HG03442 (cell line): ENCODE measurements at regions not wholly inside any gene's neighbourhood (a gene's known extent, or its start where the extent isn't known, plus 50 kb on each side); places are given as distances from the start of the nearest gene placed in this dataset.
"Not testable (repeated sequence)": the region's sequence is repeated elsewhere in the genome, so short reads cannot be mapped to it uniquely, and the experiment has no call there.

Experiments used
- ATAC-seq: cut with Tn5 transposase; IDR thresholded peaks from one replicate; pipeline ENCODE4 v1.9.1; 2021; ENCODE audit warnings: mild to moderate bottlenecking, moderate library complexity; ENCODE audit not compliant: unreplicated experiment

DNA sequence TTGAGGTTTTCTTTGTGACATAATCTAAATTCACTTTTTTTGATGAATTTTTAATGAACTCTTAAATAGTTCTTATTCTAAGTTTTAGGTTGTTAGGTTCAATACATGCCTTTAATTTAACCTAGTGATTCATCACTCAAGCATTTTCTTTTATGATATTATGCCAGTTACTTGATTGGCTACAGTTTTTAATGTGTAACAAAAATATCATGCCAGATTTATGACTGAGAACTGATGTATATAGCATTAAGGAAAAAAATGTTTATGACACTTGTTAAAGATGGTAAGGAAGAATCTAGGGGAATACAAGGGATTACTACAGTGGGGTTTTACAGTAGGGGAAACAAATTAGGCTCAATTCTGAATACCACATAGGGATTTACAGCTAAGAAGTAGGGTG, 103.1 kb downstream of the VGLL3 start:
- no peak for ATAC-seq

DNA sequence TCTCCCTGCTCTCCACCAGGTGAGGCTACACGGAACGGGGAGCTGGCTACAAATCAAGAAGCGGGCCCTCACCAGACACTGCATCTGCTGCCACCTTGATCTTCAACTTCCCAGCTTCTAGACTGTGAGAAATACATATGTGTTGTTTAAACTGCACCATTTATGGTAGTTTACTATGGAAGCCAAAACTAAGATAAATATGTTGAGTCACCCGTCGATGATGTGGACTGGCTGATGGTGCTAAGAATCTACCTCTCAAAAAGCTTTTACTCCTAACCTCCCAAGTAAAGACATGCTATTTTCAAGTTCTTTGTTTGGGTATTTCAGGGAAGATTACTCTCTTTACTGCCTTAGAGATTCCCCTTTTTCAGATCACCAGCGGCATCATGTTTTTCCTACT, 110.9 kb downstream of the VGLL3 start:
- ATAC-seq = no peak

GRCh38 chr3:86876504-86877181, 114.3 kb downstream of the VGLL3 start:
- ATAC-seq = not testable (repeated sequence)

GRCh38 chr3:86874790-86875189, 116.2 kb downstream of the VGLL3 start:
- not testable (repeated sequence) for ATAC-seq

GRCh38 chr3:86869566-86869965, 121.4 kb downstream of the VGLL3 start:
- no peak for ATAC-seq

- no peak for ATAC-seq
These were observed 123.0 kb downstream of the VGLL3 start for GRCh38 chr3:86867982-86868381.

DNA sequence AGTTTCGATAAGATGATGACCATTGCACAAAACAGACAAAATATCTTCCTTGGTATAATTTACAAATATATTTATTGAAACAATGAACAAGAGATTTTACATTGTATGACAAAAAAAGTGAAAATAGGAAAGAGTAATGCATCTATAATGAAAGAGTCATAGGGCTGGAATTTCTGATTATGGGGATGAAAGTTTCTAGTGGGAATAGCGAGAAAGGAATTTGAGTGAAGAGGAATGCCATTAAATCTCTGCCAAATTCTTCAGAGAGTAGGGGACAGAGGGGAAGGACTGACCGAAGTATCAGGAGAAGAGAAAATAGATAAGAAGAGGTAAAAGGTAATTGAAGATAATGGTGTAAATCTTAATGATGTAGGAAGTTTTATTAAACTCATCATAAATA, 125.4 kb downstream of the VGLL3 start:
- ATAC-seq = no peak

DNA sequence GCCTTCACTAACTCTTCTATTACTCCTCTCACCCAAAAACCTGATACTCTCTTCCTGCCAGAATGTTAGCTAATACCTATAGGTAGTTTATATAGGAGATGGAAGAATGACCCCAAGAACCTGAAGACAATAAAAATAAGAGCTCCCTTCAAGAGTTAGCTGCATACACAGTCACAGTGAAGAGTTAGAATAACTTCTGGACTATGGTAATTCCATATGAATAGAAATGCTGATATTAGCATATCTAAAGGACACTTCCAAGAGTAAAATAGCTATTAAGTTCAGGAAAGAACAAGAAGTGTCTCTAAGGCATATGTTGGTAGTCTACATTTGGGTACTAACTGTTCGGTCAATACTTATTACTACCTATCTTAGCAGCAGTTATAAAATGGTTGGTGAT, 134.2 kb downstream of the VGLL3 start:
- ATAC-seq = no peak

DNA sequence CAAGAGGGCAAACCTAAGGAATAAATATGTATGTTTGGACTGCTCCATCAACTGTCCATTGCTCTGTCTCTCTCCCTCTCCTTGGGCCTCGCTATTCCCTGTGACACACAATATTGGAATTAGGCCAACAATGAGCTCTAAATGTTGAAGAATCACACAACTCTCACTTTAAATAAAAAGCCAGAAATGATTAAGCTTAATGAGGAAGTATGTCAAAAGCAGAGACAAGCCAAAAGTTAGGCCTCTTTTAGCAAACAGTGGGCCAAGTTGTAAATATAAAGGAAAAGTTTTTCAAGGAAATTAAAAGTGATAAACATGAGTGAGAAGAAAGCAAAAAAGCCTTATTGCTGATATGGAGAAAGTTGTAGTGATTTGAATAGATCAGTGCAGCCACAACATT, 141.0 kb downstream of the VGLL3 start:
- no peak for ATAC-seq

- ATAC-seq = no peak
These were observed 145.2 kb downstream of the VGLL3 start for GRCh38 chr3:86845726-86846125.

DNA sequence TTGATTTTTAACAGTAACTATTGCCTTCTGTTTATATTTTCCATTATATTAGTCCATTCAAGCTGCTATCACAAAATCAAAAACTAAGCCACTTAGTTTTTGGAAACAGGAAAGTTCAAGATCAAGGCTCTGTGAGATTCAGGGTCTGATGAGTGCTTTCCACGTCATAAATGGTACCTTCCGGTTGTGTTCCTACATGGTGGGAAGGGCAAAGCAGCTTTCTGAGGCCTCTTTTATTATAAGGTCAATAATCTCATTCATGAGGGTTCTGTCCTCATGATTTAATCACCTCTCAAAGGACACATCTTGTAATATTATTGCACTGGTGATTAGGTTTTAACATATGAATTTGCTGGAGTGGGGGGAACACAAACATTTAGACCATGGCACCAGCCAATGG, 152.0 kb downstream of the VGLL3 start:
- no peak for ATAC-seq

GRCh38 chr3:86837871-86838270, 153.1 kb downstream of the VGLL3 start:
- ATAC-seq = no peak

DNA sequence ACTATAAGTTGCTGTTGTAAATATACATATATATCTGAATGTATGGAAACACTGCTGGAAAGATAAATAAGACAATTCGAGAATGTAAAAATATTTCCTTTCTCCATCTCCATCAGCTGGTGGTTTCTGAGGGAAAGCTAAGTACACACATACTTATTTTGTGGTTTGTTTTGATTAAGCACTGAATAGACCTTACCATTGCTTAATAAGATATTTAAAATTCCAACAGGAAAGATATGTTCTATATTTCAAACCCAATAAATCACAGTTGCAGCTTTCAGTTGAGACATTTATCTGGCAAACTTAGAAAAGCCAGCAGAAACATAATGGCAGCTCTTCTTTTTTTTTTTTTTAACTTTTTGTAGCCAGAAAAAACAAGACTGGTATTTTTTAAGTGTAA, 160.4 kb downstream of the VGLL3 start:
- no peak for ATAC-seq

DNA sequence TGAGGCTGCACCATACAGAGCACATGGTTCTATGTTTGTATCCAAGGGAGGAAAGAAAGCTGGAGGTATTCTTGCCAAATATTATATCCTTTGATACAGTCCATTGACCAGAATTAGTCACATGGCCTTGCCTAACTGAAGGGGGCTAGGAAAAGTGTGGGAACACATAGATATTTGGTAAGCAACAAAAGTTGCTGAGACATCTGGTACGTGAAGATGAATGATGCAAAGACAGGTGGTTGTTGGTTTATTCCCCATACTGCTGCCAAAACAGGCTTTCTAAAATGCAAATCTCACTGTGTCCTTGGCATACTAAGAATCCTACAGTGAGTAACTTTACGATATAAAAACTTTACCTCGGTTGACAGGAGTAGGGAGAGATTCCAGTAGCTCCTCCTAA, 162.2 kb downstream of the VGLL3 start:
- no peak for ATAC-seq

DNA sequence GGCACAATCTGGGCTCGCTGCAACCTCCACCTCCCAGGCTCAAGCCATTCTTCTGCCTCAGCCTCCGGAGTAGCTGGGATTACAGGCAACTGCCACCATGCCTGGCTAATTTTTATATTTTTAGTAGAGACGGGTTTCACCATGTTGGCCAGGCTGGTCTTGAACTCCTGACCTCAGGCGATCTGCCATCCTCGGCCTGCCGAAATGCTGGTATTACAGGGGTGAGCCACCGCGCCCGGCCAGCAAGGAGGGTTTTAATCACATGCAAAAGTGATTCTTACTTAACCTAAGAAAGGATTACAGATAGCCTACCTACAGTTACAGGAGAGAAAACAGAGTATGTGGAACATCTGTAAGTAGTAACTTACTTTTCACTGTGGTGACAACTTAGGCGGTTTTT, 163.4 kb downstream of the VGLL3 start:
- ATAC-seq = not testable (repeated sequence)

- no peak for ATAC-seq
These were observed 164.7 kb downstream of the VGLL3 start for GRCh38 chr3:86826292-86826691.

DNA sequence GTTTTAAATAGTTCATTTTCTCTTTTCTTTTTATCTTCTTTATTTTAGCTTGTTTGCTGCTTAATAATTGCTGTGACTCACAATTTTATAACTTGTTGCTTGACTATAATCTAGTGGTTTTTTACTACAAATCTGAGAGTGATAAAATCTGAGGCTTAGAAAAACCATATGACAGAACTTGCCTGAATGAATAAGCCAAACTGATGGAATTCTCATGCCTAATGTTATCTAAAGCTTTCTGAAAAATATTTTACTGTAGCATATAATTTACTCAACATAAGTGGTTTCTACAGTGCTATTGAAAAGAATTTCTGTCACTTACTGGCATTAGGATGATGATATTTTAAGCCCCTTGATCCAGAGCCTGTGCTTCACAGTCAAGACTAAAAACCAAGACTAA, 175.1 kb downstream of the VGLL3 start:
- ATAC-seq = no peak

DNA sequence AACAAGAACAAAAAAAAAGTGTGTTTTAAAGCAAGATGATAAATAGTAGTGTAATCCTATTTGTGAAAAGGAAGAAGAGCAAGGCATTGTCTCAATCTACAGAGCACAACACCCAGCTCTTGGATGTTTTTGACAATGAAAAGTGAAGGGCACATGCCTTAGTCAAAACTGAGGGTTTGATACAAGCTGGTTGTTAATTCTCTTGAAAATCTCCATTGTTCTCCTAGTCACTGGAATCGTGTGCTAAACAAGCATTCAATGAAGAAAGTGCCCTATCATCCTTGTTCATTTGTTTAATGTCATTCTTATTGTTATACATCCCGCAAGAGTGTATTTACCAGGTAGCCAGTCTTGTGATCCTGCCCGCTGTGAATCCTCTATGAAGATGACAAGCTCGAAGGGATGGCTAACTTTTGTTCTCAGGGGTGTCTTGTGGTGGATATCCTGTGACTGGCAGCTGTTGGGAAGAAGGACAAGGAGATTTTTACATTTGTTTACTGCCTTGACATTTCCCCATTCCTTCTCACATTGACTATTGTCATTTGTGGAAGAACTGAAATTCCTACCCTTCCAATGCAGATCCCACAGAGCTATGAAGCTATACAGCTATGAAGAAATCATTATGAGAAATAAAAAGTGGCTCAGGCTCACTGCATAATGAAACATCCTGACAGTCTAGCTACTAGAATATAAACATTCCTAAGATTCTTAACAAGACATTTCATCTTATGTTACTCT, 175.9 kb downstream of the VGLL3 start:
- no peak for ATAC-seq

DNA sequence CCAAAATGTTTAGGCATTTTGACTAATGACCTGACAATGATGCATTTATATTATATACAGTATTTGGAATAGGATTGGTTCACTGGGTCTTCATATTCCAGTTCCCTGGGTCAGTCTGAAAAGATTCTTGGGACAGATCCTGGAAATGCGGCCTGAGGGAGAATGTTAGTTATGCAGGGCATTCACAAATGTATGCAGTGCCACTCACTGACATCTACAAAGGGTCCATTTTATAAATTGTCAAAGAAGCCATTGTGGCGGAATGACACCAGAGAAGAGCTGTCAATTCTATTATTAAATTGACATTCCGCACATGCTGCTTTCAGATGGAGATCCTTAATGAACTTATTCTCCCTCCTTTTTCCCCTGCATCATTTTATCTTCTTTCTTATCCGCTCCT, 176.6 kb downstream of the VGLL3 start:
- ATAC-seq = no peak

- no peak for ATAC-seq
These were observed 189.0 kb downstream of the VGLL3 start for GRCh38 chr3:86801921-86802320.

DNA sequence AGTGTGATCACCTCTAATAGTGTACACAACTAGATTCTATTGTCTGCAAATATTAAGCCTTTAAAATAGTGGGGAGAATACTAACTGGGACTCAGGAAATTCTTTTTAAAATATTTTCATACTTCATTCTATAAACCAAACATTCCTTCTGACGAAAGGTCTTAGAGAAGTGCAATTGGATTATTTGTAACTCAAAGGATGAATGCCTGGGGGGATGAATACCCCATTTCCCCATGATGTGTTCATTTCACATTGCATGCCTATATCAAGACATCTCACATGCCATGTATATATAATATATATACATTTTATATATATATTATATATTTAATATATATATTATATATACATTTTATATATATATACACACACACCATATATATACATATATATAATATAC, 189.9 kb downstream of the VGLL3 start:
- no peak for ATAC-seq

DNA sequence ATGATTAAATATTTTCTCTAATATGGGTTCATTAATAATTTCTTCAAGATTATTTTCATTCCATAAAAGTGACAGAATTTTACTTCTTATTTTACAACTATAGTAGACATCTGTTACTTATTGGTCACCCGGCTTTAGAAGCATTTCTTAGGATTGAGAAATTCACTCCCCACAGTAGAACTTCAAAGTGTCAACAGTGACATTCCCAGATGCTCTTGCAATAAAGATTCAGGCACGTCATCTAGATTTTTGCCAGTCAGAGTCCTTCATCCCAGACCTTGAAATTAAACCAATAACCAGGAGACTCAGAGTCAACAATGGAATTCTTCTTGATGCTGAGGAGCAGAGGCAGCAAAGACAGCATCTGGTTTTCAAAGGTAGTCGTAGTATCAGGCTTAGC, 190.8 kb downstream of the VGLL3 start:
- ATAC-seq = no peak

DNA sequence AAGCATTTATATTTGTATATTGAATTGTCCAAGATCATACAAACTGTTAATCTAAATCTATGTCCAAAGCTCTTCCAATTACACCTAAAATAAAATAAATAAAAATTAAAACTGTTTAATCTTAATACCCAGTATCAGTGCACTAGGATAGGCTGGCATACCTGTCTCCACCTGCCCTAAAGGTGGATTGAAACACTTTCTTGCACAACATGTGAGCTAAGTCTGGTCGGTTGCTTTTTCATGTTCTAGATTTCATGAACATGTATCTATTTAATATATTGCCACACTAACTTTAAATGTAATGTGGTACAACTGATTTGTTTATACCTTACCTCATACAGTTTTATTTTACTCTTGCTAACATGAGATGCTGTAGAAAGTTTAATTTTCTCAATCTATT, 193.0 kb downstream of the VGLL3 start:
- no peak for ATAC-seq
